CD4-positive, alpha-beta T cell treated with Interleukin-15 for 1 hour (primary cell): ENCODE measurements at regions not wholly inside any gene's neighbourhood (a gene's known extent, or its start where the extent isn't known, plus 50 kb on each side); places are given as distances from the start of the nearest gene placed in this dataset.
"Not testable (repeated sequence)": the region's sequence is repeated elsewhere in the genome, so short reads cannot be mapped to it uniquely, and the experiment has no call there.

Experiments used
- DNase-seq: peaks from one replicate; pipeline ENCODE4 v3.0.0-alpha.2; 2020

DNA sequence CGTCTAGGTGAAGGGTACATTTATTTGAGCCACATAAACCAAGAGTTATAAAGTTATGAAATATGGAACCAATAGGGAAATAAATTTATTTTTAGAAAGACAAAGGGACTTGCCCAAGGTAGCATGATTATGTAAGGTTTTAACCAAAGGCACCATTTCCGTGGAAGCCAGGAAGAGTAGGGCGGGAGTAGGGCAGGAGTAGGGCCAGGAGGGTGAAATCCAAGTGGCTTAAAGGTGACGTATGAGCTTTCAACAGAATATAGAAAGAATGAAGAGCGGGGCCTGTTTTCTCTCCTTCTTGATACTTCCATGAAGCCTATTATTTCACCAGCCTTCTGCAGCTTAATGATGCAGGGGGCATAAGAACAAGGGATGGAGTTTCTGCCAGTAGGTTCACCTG, 91.7 kb upstream of the PNPLA4 start:
- no peak for DNase-seq

DNA sequence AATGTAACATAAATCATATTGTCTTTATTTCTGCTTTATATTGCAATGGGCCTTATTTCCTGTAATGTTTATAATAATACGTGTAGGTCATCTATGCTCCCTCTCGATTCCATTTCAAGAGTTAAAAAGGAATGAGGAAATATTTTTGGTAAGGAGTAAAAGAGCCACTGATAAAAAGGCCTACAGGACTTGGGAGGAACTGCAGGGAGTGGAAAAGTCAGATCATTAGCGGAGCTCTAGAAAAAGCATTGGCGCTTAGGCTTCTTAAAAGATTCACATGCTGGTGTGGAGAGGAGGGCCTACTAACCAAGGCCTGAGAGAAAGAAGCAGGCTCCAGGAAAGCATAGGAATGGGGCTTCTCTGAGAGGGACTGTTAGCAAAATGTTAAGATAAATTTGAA, 82.9 kb upstream of the PNPLA4 start:
- no peak for DNase-seq

DNA sequence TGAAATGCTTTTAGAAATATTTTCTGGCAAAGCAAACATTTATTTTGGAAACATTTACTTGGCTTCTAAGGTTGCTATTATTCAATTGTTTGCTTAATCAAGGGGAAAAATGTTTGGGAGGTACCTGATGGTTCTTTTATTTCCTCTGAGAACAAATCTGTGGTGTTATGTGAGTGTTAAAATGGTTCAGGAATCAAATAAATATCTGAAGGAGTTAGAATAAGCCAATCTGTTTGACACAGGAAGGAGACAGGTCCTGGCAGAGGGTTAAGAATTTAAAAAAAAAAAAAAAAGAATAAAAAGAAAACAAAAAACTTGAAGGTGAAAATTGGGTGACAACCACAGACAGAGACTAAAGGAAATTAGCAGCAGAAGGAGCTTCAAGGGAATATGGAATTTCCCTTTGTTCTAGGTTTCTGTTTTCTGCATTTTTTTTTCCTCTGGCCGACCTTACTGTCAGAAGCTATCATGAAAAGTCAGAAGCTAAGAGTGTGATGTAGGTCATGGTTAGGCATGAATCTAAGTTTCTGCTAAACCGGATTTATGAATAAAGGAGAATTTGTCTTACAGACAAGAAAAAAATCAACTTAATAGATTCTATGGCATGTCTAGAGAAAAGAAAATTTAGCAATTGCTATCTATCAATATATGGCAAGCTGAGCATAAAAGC, 78.6 kb upstream of the PNPLA4 start:
- DNase-seq = no peak

DNA sequence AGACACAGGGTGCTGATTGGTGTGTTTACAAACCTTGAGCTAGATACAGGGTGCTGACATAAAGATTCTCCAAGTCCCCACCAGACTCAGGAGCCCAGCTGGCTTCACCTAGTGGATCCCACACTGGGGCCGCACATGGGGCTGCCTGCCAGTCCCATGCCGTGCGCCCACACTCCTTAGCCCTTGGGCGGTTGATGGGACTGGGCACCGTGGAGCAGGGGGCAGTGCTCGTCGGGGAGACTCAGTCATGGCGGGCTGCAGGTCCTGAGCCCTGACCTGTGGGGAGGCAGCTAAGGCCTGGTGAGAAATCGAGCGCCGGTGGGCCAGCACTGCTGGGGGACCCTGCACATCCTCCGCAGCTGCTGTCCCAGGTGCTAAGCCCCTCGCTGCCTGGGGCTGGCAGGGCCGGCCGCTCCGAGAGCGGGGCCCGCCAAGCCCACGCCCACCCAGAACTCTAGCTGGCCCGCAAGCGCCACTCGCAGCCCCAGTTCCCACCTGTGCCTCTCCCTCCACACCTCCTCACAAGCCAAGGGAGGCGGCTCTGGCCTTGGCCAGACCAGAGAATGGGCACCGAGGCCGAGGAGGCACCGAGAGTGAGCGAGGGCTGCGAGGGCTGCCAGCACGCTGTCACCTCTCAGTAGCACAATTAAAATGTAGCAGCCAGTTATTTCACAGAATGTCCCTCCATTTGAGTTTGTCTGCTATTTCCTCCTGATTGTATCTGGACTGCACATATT, 76.1 kb upstream of the PNPLA4 start:
- no peak for DNase-seq

DNA sequence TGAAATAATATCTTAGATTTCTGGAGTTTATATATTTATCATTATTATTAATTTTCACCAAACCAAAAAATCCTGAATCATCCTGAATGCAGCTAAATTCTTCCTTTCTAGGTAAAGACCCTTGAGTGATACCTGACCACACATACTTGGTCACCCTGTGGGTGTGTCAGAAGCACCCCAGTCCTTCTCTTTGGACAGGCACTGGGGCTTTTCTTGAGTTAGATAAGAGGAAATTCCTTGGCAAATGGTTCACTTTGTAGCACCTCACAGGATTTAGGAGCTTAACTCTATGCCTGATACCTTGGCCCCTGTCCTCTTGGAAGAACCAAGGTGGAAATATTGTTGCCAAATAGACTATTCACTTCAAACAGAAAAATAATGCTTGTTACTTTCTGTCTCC, 69.6 kb upstream of the PNPLA4 start:
- DNase-seq = no peak

DNA sequence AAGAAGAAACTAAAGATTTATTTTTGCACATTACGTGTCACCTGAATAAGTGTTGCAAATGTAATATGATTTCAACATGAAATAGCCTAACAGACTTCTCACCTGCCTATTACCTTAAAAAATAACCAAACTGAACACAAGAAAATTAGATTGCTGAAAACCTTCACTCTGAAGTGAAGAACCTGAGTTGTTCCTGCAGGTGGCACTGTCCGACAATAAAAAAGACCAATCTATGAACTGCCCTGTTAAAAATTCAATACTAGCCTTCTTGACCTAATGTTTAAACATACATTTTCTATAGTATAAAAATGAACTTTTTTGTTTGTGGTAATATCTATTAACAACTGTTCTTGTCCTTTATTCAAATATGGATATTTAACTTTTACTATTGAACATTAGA, 69.2 kb upstream of the PNPLA4 start:
- peak; percentile 41 for DNase-seq

DNA sequence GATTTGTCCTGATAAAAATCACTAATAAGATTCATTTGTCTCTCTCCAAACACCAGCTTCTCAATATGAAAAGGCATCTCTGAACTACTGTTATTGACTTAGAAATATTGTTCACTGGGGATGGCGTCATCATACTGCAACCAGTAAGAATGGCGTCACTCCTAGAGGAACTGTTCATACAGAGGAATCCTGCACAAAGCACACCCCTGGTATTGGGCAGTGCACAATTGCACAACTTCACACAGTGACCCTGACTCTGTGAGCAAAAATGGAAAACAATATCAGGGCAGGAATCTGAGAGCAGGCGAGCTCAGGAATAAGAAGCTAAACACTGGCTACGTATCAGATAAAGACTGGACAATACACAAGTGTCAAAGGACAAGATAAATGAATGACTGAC, 66.7 kb upstream of the PNPLA4 start:
- no peak for DNase-seq

DNA sequence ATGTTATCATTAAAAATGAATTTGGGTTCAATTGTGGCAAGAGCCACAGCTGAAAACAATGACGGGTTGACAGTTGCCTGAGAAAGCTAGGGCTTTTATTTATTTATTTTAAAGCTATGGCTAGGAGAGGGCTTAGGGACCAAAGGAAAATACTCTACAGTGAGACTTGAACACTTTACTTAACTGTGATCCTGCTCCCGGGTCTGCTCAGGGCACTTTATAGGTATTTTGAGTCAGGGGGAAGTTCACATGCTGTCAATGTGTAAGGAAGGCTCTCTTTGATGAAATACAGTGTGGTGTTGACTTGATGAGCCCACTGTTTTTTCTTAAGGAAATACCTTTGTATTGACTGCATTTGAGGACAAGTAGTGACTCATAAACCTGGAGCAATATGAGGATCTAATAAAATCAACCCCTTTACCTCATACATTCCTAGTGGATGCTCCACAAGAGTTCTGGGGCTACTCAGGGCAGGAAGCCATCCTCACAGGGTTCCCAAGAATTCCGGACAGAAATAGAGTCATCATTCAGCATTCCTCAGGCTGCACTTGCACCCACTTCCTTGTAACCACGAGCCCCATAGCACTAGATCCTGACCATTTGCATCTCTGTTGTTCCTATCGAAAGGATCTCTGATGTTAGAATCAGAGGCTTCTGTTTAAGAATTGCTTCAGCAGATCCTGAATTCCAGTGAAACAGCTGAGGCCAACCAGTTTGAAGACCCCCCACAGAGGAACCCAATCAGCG, 61.0 kb upstream of the PNPLA4 start:
- DNase-seq = not testable (repeated sequence)

DNA sequence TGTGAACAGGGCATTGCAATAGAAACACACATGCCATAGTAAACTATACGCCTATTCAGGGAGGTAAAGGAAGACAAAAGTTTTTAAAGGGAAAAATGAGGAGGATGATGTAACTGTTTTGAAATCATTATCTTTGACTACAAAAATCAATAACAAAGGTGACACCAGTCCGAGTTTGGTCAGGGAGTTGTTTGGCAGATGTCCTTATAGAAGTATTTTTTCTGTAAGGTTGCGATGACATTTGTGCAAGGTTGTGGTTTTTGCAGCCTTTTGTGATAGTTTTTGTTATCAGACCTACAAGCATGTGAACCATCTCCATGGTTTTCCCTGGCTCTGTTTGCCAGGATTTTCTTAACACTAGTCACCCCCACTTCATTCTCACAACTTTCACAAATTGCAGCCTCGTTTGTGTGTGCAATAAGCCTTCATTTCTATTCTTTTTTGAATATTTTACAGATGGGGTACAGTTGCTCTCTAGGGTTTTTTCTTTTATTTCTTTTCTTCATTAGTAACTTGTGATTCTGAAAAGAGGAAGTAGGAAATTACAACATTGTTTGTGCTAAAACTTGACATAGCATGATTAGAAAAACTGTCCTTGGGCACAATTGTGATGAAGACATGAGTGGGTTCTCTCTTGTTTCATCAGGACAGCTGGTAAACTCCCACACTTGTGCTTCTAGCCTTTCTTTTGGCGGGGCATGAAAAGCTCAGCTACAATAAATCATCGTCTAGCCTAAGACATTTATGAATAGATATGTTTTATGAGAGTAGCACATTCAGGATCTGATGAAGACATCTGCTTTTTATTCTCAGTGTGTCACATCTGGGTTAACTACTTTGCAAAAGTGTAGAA, 60.2 kb upstream of the PNPLA4 start:
- DNase-seq = no peak

DNA sequence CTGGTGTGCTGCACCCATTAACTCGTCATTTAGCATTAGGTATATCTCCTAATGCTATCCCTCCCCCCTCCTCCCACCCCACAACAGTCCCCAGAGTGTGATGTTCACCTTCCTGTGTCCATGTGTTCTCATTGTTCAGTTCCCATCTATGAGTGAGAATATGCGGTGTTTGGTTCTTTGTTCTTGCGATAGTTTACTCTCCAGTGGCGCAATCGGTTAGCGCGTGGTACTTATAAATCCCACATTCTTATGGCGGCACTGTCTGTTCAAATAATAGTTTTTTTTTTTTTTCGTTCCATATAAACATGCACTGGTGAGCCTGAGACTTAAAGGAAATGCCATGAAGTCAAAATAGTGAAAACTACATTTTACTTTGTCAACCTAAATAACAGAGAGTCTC, 59.5 kb upstream of the PNPLA4 start:
- DNase-seq = not testable (repeated sequence)

DNA sequence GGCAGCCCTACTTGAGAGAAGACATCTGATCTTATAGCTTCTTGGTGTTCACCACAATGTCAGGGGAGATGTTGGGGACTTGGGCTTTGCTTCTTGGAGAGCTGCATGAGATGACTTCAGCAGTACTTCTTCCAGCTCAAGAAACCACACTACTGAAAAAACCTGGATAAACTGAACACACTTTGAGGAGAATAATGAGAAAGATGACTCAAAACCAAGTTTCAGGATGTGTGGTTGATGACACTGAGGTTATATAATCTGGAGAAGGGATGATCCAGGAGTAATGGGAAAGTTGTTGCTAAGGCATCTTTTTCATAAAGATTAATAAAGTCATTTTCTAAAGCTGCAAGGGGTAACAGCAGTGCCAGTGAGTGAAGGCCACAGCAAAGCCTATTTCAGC, 58.4 kb upstream of the PNPLA4 start:
- no peak for DNase-seq

DNA sequence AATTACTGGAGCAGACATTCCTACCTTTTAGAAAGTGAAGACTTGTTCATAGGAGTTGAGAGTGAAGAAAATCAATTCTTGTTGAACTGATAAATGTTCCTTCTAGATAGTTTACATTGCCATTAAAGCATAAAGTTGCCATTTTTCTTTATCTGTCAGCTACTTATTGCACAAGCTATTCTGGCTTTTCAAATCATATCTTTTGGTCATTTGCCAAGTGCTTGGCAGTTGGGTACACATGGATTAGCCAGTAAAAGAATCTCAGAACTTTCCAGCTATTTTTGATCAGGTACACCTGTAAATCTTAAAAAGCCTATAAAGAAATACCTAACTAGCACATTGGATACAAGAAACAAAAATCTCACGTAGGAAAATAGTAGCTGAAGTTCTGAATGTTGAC, 56.4 kb upstream of the PNPLA4 start:
- DNase-seq = no peak
